Lower lobe of right lung (tissue), 2 donors: ENCODE measurements at regions not wholly inside any gene's neighbourhood (a gene's known extent, or its start where the extent isn't known, plus 50 kb on each side); places are given as distances from the start of the nearest gene placed in this dataset.
A peak's percentile ranks its signal among the peaks of the same experiment; 100 is the strongest.
"Not testable (repeated sequence)": the region's sequence is repeated elsewhere in the genome, so short reads cannot be mapped to it uniquely, and the experiment has no call there.

ENCODE experiments used
- ATAC-seq, 2 donors: fragments of 200-7000 bp; cut with Tn5 transposase; one replicate each; pipeline ENCODE4 v1.9.1; 2020 to 2022; ENCODE audit warnings: mild to moderate bottlenecking in 2 of 2, moderate library complexity in 2 of 2
- DNase-seq: peaks from one replicate; pipeline ENCODE4 v3.0.0-alpha.2; 2020
- H3K27ac ChIP-seq: fragments of 200-600 bp; one replicate; pipeline ENCODE4 v1.8.0; 2022
- H3K27me3 ChIP-seq: fragments of 200-600 bp; one replicate; pipeline ENCODE4 v1.8.0; 2022; ENCODE audit warnings: low read depth
- H3K36me3 ChIP-seq: fragments of 200-600 bp; one replicate; pipeline ENCODE4 v1.8.0; 2022; ENCODE audit warnings: mild to moderate bottlenecking
- H3K4me1 ChIP-seq: fragments of 200-600 bp; one replicate; pipeline ENCODE4 v1.8.0; 2022
- H3K4me3 ChIP-seq: fragments of 200-600 bp; one replicate; pipeline ENCODE4 v1.8.0; 2022; ENCODE audit warnings: mild to moderate bottlenecking
- H3K9me3 ChIP-seq: fragments of 200-600 bp; one replicate; pipeline ENCODE4 v1.8.0; 2022
- intact Hi-C: fragments of 100-400 bp; cut with DNase I; formaldehyde crosslinking; loops from one replicate; pipeline ENCODE4 v1.11.0; 2022
- TF ChIP-seq, protein P1 (sequence below): fragments of 200-600 bp; IDR thresholded peaks from one replicate; pipeline ENCODE4 v1.8.0; 2022; ENCODE audit warnings: antibody characterized with exemption, mild to moderate bottlenecking
- donor health status: DM: no; HTN: yes; CAD: no; lungs with severe emphysema.

GRCh38 chr2:90139046-90139445 lies 1447.6 kb downstream of the RPIA start:
- intact Hi-C loops, H3K36me3 ChIP-seq, H3K27ac ChIP-seq, DNase-seq, H3K27me3 ChIP-seq, H3K4me1 ChIP-seq, ATAC-seq, H3K9me3 ChIP-seq, H3K4me3 ChIP-seq: not testable (repeated sequence)

DNA sequence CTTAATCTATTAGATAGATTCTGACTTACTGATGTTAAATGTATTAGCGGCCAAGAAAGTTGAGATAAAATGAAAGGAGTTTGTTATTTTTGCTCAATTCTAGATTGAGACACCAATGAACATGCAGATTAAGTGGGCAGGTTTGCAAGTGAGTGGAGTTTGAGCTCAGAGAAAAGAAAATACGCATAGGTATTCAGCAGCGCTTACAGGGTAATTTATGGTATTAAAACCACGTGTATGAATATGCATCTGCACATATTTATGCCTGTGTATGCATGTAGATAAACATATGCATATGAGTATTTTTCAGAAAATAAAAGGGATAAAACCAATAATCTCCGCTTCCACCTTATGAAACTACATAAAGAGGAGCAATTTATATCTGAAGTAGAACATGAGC lies 1450.1 kb downstream of the RPIA start:
- H3K4me3 ChIP-seq, H3K4me1 ChIP-seq, H3K36me3 ChIP-seq, intact Hi-C loops, H3K27me3 ChIP-seq, H3K9me3 ChIP-seq, H3K27ac ChIP-seq, DNase-seq, ATAC-seq: not testable (repeated sequence)

DNA sequence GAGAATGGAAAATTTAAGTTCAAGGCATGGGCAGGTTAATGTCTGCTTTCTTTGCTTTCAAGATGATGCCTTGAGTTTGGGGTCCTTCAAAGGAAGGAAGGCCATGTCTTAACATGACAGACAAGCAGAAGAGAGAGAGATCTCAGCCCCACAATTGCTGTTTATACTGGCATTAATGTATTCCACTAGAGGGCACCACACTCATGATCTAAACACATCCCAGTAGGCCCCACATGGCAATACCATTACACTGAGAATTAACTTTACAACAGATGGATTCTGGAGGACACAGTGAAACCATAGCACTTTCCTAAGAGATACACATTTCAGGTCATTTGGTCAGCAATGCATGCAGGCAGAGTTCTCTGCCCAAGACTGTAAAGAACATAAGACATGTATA lies 1460.3 kb downstream of the RPIA start:
- ATAC-seq, H3K4me1 ChIP-seq, H3K9me3 ChIP-seq, H3K4me3 ChIP-seq, DNase-seq, intact Hi-C loops, H3K36me3 ChIP-seq, H3K27ac ChIP-seq, H3K27me3 ChIP-seq: not testable (repeated sequence)

GRCh38 chr2:90170978-90171377 lies 1479.5 kb downstream of the RPIA start:
- H3K27ac ChIP-seq, H3K4me1 ChIP-seq, H3K9me3 ChIP-seq, H3K4me3 ChIP-seq, DNase-seq, H3K27me3 ChIP-seq, intact Hi-C loops, H3K36me3 ChIP-seq, ATAC-seq: not testable (repeated sequence)

DNA sequence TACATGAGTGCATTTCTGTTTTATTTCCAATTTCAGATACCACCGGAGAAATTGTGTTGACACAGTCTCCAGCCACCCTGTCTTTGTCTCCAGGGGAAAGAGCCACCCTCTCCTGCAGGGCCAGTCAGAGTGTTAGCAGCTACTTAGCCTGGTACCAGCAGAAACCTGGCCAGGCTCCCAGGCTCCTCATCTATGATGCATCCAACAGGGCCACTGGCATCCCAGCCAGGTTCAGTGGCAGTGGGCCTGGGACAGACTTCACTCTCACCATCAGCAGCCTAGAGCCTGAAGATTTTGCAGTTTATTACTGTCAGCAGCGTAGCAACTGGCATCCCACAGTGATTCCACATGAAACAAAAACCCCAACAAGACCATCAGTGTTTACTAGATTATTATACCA lies 1481.6 kb downstream of the RPIA start:
- H3K27ac ChIP-seq, DNase-seq, H3K4me3 ChIP-seq, H3K9me3 ChIP-seq, intact Hi-C loops, ATAC-seq, H3K36me3 ChIP-seq, H3K4me1 ChIP-seq, H3K27me3 ChIP-seq: not testable (repeated sequence)

DNA sequence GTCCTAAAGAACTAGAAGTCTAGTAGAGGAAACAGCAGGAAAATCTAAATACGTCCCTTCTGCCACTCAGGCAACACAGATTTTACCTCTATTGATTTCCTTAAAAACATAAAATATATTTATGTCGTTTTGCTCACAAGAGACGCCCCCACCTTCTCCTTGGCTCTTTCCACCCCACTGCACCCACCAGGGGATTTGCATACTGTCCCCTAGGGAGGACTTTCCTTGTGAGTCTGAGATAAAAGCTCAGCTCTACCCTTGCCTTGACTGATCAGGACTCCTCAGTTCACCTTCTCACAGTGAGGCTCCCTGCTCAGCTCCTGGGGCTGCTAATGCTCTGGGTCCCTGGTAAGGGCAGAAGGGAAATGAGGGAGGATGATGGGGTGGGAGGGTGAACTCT lies 1488.1 kb downstream of the RPIA start:
- H3K27ac ChIP-seq, intact Hi-C loops, H3K9me3 ChIP-seq, H3K27me3 ChIP-seq, H3K4me1 ChIP-seq, H3K4me3 ChIP-seq, DNase-seq, H3K36me3 ChIP-seq, ATAC-seq: not testable (repeated sequence)

GRCh38 chr2:90207454-90208058 lies 1516.1 kb downstream of the RPIA start:
- H3K27me3 ChIP-seq = peaks cover 6% of the 10 kb centered on the region
- TF ChIP-seq, protein P1, sequence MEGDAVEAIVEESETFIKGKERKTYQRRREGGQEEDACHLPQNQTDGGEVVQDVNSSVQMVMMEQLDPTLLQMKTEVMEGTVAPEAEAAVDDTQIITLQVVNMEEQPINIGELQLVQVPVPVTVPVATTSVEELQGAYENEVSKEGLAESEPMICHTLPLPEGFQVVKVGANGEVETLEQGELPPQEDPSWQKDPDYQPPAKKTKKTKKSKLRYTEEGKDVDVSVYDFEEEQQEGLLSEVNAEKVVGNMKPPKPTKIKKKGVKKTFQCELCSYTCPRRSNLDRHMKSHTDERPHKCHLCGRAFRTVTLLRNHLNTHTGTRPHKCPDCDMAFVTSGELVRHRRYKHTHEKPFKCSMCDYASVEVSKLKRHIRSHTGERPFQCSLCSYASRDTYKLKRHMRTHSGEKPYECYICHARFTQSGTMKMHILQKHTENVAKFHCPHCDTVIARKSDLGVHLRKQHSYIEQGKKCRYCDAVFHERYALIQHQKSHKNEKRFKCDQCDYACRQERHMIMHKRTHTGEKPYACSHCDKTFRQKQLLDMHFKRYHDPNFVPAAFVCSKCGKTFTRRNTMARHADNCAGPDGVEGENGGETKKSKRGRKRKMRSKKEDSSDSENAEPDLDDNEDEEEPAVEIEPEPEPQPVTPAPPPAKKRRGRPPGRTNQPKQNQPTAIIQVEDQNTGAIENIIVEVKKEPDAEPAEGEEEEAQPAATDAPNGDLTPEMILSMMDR = peak; percentile 38
- ATAC-seq (no peak), DNase-seq (no peak)
- H3K36me3 ChIP-seq = no peaks in the 10 kb centered on the region
- H3K9me3 ChIP-seq = no peaks in the 10 kb centered on the region
- no peaks in the 10 kb centered on the region for H3K4me1 ChIP-seq
- no peak overlapping the region for H3K4me3 ChIP-seq
- intact Hi-C loops = no loop called here
- H3K27ac ChIP-seq = no peak overlapping the region

- peaks cover 6% of the 10 kb centered on the region for H3K27me3 ChIP-seq
- H3K4me1 ChIP-seq = no peaks in the 10 kb centered on the region
- H3K27ac ChIP-seq = no peak overlapping the region
- ATAC-seq (no peak), DNase-seq (no peak)
- intact Hi-C loops = no loop called here
- H3K9me3 ChIP-seq = no peaks in the 10 kb centered on the region
- H3K36me3 ChIP-seq = no peaks in the 10 kb centered on the region
- TF ChIP-seq, protein P1 = no peak
- no peak overlapping the region for H3K4me3 ChIP-seq
Measured at GRCh38 chr2:90209009-90209408, 1517.5 kb downstream of the RPIA start.

DNA sequence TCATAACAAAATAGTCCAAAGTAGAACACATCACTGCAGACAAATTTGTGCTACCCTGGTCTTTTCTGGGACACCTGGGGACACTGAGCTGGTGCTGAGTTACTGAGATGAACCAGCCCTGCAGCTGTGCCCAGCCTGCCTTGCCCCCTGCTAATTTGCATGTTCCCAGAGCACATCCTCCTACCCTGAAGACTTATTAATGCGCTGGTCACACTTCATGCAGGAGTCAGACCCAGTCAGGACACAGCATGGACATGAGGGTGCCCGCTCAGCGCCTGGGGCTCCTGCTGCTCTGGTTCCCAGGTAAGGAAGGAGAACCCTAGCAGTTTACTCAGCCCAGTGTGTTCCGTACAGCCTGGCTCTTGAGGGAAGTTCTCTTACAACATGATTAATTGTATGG lies 1518.3 kb downstream of the RPIA start:
- TF ChIP-seq, protein P1 = no peak
- intact Hi-C loops = no loop called here
- Histone ChIP-seq H3K4me1 (no peaks in the 10 kb centered on the region), H3K9me3 (no peaks in the 10 kb centered on the region), H3K36me3 (no peaks in the 10 kb centered on the region), H3K4me3 (no peak overlapping the region), H3K27ac (no peak overlapping the region), H3K27me3 (peaks cover 4% of the 10 kb centered on the region)
- DNase-seq (no peak), ATAC-seq (no peak)

GRCh38 chr2:90215880-90216279 lies 1524.4 kb downstream of the RPIA start:
- H3K4me3 ChIP-seq, ATAC-seq, intact Hi-C loops: not testable (repeated sequence)

GRCh38 chr2:90216801-90217200 lies 1525.3 kb downstream of the RPIA start:
- H3K4me3 ChIP-seq, ATAC-seq, H3K9me3 ChIP-seq, H3K4me1 ChIP-seq, H3K27ac ChIP-seq, H3K27me3 ChIP-seq, intact Hi-C loops, H3K36me3 ChIP-seq, DNase-seq: not testable (repeated sequence)

More at GRCh38 chr2:90215880-90216279, 1524.4 kb downstream of the RPIA start:
- not testable (repeated sequence) for H3K36me3 ChIP-seq, H3K27ac ChIP-seq, DNase-seq, H3K27me3 ChIP-seq, H3K9me3 ChIP-seq, H3K4me1 ChIP-seq
